ENCODE measurements at regions not wholly inside any gene's neighbourhood (a gene's known extent, or its start where the extent isn't known, plus 50 kb on each side); places are given as distances from the start of the nearest gene placed in this dataset.

- no peak for TF ChIP-seq MAZ (IDR thresholded peaks at IDR 0.05; ENCODE audit: borderline replicate concordance, low read depth, low read length)
- no peak for TF ChIP-seq CTCF (IDR thresholded peaks at IDR 0.05)
- no peak for TF ChIP-seq PHF8 (IDR thresholded peaks at IDR 0.05; ENCODE audit: borderline replicate concordance, low read depth)
- TF ChIP-seq JUN (IDR thresholded peaks at IDR 0.05), result no peak
- TF ChIP-seq CBX8 (IDR thresholded peaks at IDR 0.05), result no peak
- TF ChIP-seq HDAC2 (IDR thresholded peaks at IDR 0.05), result no peak
- no peak for TF ChIP-seq POLR2A (IDR thresholded peaks at IDR 0.05; ENCODE audit: low read length)
- TF ChIP-seq RAD21 (conservative IDR thresholded peaks at IDR 0.05 in 1 of 2, IDR thresholded peaks at IDR 0.05 in 1 of 2), result no peak
Measured at GRCh38 chr18:30121397-30121796, 921.1 kb downstream of the DSC3 start.
